GM19324 (cell line): ENCODE measurements at regions not wholly inside any gene's neighbourhood (a gene's known extent, or its start where the extent isn't known, plus 50 kb on each side); places are given as distances from the start of the nearest gene placed in this dataset.

Experiments used
- ATAC-seq: cut with Tn5 transposase; IDR thresholded peaks from one replicate; pipeline ENCODE4 v1.9.1; 2021; ENCODE audit warnings: mild to moderate bottlenecking, moderate library complexity; ENCODE audit not compliant: unreplicated experiment, low FRiP score

DNA sequence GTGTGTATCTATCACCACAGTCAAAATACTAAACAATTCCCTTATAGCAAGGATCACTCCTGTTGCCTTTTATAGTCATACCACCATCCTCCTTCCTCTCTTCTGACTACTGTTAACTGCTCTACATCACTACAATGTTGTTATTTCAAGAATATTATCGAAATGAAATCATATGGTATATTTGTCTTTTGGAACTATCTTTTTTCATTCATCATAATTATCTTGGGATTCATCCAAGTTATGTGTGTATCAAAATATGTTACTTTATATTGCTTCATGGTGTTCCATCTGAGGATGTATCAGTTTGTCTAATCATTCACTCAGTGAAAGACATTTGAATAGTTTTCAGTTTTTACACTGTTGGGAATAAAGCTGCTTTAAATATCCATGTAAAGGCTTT, 1423.0 kb upstream of the PIK3C3 start:
- ATAC-seq: no peak

DNA sequence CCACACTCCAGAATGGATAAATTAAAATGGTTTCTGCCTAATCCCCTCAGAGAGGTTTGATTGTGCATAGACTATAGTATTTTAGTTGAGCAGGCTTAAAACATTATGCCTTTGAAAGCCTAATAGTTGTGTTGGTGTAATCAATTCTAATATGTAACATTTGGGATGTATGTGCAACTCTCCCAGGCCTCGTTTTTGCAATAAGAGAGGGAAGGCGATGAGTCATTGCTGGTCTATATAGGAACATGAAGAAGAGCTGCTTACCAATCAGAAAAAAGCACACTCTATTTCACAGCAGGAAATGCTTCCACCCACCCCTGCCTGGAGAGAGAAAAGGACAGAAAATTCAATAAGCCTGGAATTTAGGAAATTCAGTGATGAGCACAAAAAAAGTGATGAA, 1424.0 kb upstream of the PIK3C3 start:
- ATAC-seq: no peak

DNA sequence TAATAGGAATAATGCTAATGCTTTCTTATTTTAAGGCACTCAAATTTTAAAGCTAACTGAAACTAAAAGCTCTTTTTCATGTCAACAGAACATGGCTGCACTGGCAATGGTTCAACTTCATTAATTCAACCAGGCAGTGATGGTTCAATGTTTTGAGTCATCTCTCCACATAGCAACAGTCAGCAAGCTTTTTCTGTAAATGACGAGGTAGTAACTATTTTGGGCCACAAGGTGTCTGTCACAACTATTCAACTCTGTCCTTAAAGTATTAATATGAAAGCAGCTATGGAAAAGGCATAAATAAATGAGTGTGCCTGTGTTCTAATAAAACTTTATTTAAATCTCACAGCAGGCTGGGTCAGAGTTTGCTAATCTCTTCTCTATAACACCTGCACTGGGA, 1425.6 kb upstream of the PIK3C3 start:
- no peak for ATAC-seq

DNA sequence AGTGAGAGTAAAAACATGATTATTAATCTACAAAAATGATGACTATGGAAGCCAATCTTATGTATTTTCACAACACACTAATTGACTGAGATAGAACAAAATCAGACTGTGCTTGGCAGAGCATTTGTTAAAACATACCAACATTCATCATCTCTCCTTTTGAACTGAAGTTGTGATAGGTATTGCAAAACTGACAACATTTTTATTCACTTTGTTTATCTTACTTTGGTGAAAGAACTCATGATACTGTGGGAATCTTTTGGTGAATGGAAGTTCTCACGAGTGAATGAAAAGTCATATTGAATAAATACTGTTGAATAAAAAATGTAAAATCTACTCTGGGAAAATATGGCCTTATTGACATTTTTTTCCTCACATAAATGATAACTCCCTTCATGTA, 1430.2 kb upstream of the PIK3C3 start:
- no peak for ATAC-seq

GRCh38 chr18:40523287-40523686, 1431.7 kb upstream of the PIK3C3 start:
- ATAC-seq: no peak

DNA sequence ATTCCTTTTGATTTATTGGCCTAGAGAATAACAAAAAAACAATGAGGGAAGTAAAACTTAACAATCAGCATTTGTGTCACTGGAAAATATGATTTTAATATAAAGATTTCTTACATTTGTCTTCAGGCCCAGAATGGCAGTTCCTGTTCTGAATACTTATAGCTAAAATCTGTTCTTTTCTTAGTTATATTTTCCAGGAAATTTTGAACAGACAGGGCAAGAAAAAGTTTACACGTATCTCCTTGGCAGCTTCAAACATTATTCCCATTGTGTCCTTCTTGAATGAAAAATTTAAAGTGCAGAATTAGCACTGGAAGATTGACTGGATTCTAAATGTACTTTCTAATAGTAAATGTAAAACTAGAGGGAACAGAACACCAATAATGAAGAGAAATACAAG, 1454.0 kb upstream of the PIK3C3 start:
- ATAC-seq: no peak

- no peak for ATAC-seq
Observed at GRCh38 chr18:40494603-40495002, 1460.4 kb upstream of the PIK3C3 start.

- no peak for ATAC-seq
Observed at GRCh38 chr18:40493316-40493715, 1461.7 kb upstream of the PIK3C3 start.

- ATAC-seq: no peak
Observed at GRCh38 chr18:40489301-40489700, 1465.7 kb upstream of the PIK3C3 start.

- no peak for ATAC-seq
Observed at GRCh38 chr18:40485318-40485717, 1469.7 kb upstream of the PIK3C3 start.

GRCh38 chr18:40473221-40474029, 1481.6 kb upstream of the PIK3C3 start:
- no peak for ATAC-seq

GRCh38 chr18:40470723-40471122, 1484.3 kb upstream of the PIK3C3 start:
- no peak for ATAC-seq

GRCh38 chr18:40469851-40470250, 1485.2 kb upstream of the PIK3C3 start:
- no peak for ATAC-seq

DNA sequence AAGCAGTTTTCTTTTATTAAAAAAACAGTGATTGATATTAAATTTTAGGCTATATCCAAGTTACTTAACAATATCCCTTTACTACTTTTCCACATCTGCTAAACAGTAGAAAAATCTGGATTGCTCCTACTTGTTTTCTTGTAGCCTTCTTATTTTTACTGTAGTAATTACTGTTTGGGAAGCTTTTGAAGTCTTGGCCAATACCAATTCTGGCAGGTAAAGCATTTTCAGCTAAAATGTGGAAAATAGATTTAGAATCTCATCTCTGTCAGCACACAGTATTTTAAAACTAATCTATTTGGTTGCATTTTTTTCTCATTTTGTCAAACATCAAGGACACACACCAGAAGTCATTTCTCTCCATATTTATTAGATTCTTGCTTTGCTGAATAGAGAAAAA, 1485.7 kb upstream of the PIK3C3 start:
- no peak for ATAC-seq

DNA sequence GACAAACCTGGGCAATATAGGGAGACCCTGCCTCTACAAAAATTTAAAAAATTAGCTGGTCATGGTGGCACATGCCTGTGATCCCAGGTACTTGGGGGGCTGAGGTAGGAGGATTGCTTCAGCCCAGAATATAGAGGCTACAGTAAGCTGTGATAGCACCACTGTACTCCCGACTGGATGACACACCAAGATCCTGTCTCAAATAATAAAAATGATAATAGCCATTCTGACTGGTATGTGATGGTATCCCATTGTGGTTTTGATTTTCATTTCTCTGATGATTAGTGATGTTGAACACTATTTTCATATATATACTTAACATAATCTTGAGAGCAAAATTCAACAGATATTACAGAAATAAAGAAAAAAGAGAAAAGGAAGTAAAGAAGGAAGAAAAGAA, 1491.0 kb upstream of the PIK3C3 start:
- ATAC-seq: no peak

DNA sequence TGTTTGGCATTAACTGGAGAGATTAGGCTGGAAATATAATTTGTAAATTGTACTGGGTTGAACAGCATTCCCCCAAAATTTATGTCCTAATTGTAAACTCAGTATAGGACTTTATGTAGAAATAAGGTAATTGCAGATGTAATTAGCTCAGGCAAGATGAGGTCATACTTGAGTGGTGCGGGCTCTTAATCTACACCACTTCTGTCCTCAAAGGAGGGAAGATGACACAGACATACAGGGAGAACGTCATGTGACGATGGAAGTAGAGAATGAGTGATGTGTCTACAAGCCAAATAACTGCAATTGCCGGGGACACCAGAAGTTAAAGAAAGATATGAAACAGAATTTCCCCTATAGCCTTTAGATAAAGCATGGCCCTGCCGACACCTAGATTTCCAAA, 1501.1 kb upstream of the PIK3C3 start:
- no peak for ATAC-seq

- no peak for ATAC-seq
Observed at GRCh38 chr18:40452599-40452998, 1502.4 kb upstream of the PIK3C3 start.

GRCh38 chr18:40450751-40451150, 1504.3 kb upstream of the PIK3C3 start:
- ATAC-seq: no peak

GRCh38 chr18:40447820-40448219, 1507.2 kb upstream of the PIK3C3 start:
- no peak for ATAC-seq

GRCh38 chr18:40440088-40440487, 1514.9 kb upstream of the PIK3C3 start:
- no peak for ATAC-seq

- no peak for ATAC-seq
Observed at GRCh38 chr18:40437517-40437916, 1517.5 kb upstream of the PIK3C3 start.

- ATAC-seq: no peak
Observed at GRCh38 chr18:40431071-40431985, 1523.7 kb upstream of the PIK3C3 start.
